ENCODE measurements at regions not wholly inside any gene's neighbourhood (a gene's known extent, or its start where the extent isn't known, plus 50 kb on each side); places are given as distances from the start of the nearest gene placed in this dataset.

- no peak for TF ChIP-seq CTCF (IDR thresholded peaks at IDR 0.05)
- no peak for TF ChIP-seq POLR2A (IDR thresholded peaks at IDR 0.05)
- Histone ChIP-seq H3K27ac (no peak overlapping the region), H3K27me3 (no peaks in the 10 kb centered on the region), H3K4me3 (no peak overlapping the region), H3K9me3 (no peaks in the 10 kb centered on the region), H3K36me3 (no peaks in the 10 kb centered on the region), H3K4me1 (no peaks in the 10 kb centered on the region)
- DNase-seq (no peak), ATAC-seq (peak; percentile 51 to 85 (median 80))
- intact Hi-C loops (cut with DNase I), result no loop called here
- 26% methylated on average over 2 of the region's 2 CpGs for WGBS (ENCODE audit: insufficient coverage, low coverage, low lambda C conversion rate, missing lambda C conversion rate)
Observed at GRCh38 chr3:24850245-24850644, 355.6 kb upstream of the THRB start.

- Histone ChIP-seq H3K9me3 (no peaks in the 10 kb centered on the region), H3K27me3 (no peaks in the 10 kb centered on the region), H3K36me3 (no peaks in the 10 kb centered on the region), H3K27ac (no peak overlapping the region), H3K4me3 (no peak overlapping the region), H3K4me1 (no peaks in the 10 kb centered on the region)
- intact Hi-C loops (cut with DNase I), result no loop called here
- TF ChIP-seq POLR2A (IDR thresholded peaks at IDR 0.05), result no peak
- no peak for TF ChIP-seq CTCF (IDR thresholded peaks at IDR 0.05)
- WGBS (ENCODE audit: insufficient coverage, low coverage, low lambda C conversion rate, missing lambda C conversion rate), result 52% methylated on average over 4 of the region's 4 CpGs
- DNase-seq (no peak), ATAC-seq (no peak)
Observed at GRCh38 chr3:24853685-24854490, 359.2 kb upstream of the THRB start.

- TF ChIP-seq POLR2A (IDR thresholded peaks at IDR 0.05) (no peak), CTCF (IDR thresholded peaks at IDR 0.05) (no peak)
- Histone ChIP-seq H3K36me3 (no peaks in the 10 kb centered on the region), H3K4me1 (no peaks in the 10 kb centered on the region), H3K9me3 (no peaks in the 10 kb centered on the region), H3K27me3 (no peaks in the 10 kb centered on the region), H3K27ac (no peak overlapping the region), H3K4me3 (no peak overlapping the region)
- 81% methylated on average over 4 of the region's 4 CpGs for WGBS (ENCODE audit: insufficient coverage, low coverage, low lambda C conversion rate, missing lambda C conversion rate)
- intact Hi-C loops (cut with DNase I), result no loop called here
- DNase-seq (no peak), ATAC-seq (no peak)
Observed at GRCh38 chr3:24854748-24855147, 360.1 kb upstream of the THRB start.

GRCh38 chr3:24857945-24858344 lies 363.3 kb upstream of the THRB start:
- WGBS (ENCODE audit: insufficient coverage, low coverage, low lambda C conversion rate, missing lambda C conversion rate), result 56% methylated on average over 1 of the region's 1 CpG
- no peak for TF ChIP-seq CTCF (IDR thresholded peaks at IDR 0.05)
- no peak for TF ChIP-seq POLR2A (IDR thresholded peaks at IDR 0.05)
- H3K36me3 ChIP-seq, result no peaks in the 10 kb centered on the region
- no peak overlapping the region for H3K4me3 ChIP-seq
- ATAC-seq (no peak), DNase-seq (no peak)
- no peaks in the 10 kb centered on the region for H3K27me3 ChIP-seq
- no peaks in the 10 kb centered on the region for H3K9me3 ChIP-seq
- intact Hi-C loops (cut with DNase I), result no loop called here
- H3K4me1 ChIP-seq, result no peaks in the 10 kb centered on the region
- no peak overlapping the region for H3K27ac ChIP-seq

Measured in right lobe of liver (tissue), 6 donors.